ENCODE measurements at regions not wholly inside any gene's neighbourhood (a gene's known extent, or its start where the extent isn't known, plus 50 kb on each side); places are given as distances from the start of the nearest gene placed in this dataset.

DNA sequence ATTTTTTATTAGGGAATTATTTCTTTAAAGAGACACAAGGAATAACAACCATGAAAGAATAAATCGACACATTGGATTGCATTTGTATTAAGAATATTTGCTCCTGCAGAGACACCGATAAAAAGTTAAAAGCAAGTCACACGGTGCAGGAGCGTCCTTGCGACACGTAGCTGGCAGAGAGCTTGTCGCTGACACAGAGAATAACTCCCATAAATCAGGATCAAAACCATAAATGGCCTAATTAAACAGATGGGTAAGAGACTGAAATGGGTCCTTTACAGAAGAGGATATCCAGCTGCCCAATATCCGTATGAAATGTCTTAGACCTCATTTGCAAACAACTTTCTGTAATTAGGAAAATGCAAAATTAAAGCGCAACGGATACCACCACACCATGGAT is 126.1 kb upstream of the SNTG2 start:
- DNase-seq, result no peak

GRCh38 chr2:821546-821945 is 129.1 kb upstream of the SNTG2 start:
- no peak for DNase-seq

GRCh38 chr2:819601-820000 is 131.0 kb upstream of the SNTG2 start:
- no peak for DNase-seq

DNA sequence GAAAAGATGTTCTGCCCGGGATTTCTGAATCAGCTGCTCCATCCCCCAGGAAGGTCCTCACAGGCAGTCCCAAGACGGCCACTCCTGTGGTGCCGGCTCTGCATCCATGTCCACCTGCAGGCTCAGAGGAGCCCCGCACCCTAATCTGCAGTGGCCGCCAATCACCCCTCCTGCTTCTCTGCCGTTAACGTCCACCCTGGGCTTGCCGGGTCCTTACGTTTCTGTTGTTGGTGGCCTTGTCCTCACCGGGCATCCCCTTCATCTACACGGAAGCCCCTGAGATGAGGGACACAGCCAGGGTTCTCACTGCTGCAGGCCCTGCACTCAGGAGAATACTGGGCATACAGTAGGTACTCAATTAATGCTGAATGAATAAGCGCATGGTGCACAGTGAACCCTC is 131.5 kb upstream of the SNTG2 start:
- no peak for DNase-seq

DNA sequence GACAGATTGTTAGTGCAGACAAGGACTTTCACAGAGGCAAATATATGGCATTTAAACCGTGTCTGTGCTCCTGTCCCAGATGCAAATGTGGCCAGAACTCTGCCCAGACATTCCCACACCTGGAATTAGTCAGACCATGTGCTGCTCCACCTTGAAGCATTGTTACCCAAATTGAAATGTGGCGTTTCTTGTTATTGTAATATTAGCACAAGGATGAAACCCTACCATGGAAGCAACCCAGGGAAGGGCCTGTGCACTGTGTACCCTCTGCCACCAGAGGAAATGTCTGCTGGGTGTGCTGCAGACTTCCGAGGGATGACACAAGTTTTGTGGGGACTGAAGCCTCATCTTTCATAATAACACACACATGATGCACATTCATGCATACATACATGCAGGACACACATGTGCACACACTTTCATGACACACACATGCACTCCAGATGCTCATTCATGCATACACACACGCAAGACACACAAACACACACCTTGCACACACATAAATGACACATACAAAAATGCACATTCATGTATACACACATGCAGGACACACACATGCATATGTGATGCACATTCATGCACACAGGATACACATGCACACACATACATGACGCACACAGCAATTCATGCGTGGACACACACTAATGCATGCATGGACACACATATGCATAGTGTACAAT is 133.2 kb upstream of the SNTG2 start:
- no peak for DNase-seq

- no peak for DNase-seq
These were observed 134.4 kb upstream of the SNTG2 start for GRCh38 chr2:816278-816677.

DNA sequence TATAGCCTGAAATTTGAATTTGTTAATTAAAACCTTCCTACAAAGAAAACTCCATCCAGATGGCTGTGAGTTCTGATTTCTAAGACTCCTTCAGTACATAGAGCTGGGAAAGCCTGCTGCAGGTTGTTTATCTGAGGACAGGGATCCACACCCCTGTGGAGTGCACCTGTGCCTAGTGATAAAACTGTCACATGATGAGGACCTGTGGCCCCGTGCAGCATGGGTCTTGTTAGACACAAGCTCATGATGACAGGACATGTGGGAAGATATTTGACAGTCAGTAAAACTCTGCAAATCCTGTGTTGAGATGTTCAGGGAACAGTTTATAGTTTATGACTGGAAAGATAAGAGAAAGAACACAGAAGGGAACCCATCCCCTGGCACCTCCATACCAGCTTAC is 133.2 kb upstream of the TMEM18 start:
- no peak for DNase-seq

DNA sequence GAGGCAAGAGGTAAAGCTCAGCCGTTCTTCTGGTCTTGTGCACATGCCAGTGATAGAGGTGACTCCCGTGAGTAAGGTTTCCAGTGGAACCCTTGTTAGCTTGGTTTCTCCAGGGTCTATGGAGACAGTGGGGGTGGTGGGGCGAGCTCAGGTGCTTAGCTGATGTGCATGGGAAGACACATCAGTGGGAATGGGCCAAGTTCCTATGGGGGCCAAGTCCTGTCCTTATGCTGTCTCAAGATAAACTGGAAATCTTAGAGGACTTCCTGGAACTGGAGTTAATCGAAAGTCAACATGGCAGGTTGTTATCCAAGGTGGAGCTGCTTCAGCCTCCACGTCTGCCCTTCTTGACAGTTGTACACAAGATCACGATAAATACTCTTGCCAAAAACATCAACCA is 130.1 kb upstream of the TMEM18 start:
- no peak for DNase-seq

- DNase-seq, result no peak
These were observed 128.5 kb upstream of the TMEM18 start for GRCh38 chr2:805664-806063.

GRCh38 chr2:797993-798392 is 120.8 kb upstream of the TMEM18 start:
- no peak for DNase-seq

DNA sequence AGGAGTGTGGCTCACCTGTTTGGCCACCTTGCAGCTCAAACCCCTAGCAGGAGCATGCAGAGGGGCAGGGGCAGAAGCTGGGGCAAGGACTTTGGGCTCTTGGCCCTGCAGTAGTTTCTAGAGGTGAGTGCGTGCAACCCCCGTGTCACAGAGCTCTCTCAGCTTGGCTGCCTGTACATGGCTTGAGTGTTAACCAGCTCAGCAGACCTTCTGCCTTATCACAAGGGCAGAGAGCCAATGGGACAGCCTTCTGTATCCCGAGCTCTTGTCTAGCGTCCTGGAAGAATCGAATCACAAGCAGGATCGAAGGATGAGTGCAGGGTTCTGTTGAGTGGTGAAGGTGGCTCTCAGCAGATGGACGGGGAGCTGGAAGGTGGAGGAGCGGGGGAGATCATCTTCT is 120.3 kb upstream of the TMEM18 start:
- DNase-seq, result no peak

DNA sequence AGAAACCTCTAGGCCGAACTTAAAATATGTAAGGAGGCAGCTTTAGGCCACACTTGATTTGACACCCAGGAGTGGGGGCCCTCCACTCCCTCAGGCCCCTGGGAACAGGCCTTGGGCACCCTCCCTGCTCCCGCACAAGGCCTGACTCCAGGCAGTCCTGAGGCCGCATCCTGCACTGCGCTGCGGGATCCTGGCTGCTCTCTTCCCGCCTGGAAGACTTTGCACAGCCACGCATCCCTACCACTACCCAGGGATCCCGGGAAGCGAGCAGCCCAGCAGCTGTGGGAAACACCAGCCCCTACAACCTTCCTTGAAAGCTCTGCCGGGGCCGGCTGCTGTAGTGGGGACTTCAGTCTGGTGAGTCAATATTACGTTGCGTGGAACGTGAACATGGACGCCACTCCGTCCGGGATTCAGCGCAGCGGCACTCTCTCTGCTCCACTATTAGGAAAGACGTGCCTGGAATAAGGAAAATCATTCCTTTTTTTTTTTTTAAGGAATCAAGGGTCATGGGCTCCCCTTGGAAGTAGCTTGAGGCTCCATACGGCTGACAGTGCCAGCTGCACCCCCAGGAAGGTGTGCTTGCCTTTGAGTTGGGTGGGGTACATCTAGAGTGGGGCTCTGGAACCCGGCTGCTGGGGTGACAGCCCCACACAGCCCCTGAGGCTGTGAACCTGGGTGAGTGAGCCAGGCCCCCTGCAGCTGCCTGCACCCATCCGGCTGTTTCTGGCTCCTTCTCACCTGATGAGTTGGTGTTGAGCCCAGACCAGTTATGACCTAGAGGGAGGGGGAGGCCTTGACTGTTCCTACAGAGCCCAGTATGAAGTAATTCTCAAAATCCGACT is 119.2 kb upstream of the TMEM18 start:
- no peak for DNase-seq

GRCh38 chr2:795531-796041 is 118.4 kb upstream of the TMEM18 start:
- DNase-seq, result no peak

DNA sequence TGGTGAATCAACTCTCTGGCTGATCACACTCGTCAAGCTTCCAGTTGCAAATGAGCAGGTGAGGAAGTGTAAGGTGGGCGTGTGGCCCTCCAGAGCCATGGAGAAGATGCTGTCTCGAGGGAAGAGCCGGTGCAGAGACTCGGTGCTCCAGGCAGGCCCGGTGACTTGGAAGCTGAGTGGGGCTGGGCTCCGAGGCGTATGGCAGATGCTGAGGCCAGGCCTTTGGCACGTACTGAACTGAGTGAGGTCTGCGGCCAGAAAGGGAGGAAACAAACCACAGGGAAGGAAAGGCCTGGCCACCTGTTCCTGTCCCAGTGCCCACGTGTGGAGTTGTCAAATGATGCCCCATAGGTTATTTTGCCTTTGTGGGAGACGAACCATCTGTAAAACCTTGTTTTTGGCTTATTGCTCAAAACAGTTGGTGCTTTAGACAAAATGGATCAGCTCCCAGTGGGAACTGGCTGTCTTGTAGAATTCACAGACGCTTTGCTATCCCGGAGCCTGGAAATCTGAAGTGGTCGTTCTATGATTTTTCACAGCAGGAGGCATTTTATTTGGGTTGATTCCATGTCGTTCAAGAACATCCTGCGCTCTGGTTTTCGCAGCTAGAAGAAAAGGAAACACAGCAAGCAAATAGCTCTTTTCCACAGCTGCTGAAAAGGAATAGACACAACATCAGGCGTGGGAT is 117.5 kb upstream of the TMEM18 start:
- DNase-seq, result no peak

DNA sequence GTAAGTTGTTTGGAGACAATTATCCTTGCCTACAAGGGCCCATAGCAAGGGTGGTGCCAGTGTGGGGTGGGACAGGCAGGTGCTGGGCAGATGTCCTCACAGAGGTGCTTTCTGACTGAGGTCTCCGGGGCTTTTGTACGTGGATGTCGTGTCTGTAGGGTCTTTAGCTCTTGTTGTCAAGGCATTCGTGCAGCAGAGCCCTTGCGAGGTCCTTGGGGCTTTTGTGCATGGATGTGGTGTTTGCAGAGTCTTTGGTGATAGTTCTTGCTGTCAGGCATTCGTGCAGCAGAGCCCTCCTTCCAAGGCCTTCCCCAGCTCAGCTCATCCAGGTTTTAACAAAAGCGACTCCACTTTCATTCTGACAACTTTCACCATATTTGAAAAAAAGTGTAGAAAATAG is 116.0 kb upstream of the TMEM18 start:
- no peak for DNase-seq

DNA sequence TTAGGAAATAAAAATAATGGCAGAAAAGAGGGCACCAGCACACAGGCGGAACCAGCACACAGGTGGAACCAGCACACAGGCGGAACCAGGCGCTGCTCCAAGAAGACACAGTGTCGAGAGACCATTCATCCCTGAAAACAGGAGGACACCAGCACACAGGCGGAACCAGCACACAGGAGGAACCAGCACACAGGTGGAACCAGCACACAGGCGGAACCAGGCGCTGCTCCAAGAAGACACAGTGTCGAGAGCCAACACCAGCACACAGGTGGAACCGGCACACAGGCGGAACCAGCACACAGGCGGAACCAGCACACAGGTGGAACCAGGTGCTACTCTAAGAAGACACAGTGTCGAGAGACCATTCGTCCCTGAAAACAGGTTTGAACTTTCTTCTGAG is 115.5 kb upstream of the TMEM18 start:
- DNase-seq, result no peak

GRCh38 chr2:790634-791245 is 113.5 kb upstream of the TMEM18 start:
- DNase-seq, result no peak

- no peak for DNase-seq
These were observed 112.9 kb upstream of the TMEM18 start for GRCh38 chr2:790081-790480.

DNA sequence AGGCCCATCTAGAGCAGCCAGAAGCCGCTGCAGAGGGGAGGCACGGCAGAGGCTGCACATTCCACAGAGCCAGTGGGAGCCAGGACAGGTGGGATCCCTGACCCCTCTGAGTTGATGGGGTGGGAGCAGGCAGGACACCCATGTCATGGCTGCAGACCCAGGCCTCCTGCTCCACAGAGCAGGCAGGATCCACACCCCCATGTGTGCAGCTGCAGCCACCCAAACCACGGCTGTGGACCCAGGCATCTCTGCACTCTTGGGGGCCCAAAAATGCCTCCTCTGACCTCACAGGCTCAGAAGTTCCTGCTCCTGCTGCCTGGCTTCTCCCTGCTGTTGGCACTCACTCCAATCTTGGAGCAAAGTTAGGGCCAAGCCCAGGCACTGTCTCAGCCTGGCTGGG is 112.3 kb upstream of the TMEM18 start:
- no peak for DNase-seq

DNA sequence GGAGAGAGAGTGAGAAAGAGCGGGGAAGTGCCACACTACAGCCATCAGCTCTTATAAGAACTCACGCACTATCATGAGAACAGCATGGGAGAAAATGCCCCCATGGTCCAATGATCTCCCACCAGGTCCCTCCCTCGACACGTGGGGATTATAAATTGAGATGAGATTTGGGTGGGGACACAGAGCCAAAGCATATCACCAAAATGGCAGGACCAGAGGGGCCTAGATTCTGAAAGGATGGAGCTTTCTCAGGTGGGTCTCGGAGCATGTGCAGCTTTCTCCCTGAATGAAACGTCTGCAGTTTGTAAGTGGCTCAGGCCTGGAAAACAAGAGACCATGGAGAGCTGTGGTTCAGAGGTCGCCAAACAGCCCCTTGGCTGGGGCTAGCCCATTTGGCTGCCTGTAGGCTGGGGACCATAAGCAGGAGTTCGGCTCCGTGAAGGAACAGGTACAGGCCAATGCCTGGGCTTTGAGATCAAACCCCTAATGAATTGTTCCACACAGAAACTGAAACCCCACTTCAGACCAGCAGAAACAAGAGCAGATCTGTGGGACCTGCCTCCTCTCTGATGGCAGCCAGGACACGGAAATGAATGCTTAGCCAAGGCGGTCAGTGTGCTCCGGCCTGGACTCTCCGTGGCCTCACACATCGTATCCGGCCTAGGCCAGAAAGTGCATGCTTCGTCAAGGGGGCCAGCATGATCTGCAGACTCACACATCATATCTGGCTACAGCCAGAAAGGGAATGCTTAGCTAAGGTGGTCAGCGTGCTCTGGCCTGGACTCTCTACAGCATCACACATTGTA is 111.2 kb upstream of the TMEM18 start:
- DNase-seq, result no peak

DNA sequence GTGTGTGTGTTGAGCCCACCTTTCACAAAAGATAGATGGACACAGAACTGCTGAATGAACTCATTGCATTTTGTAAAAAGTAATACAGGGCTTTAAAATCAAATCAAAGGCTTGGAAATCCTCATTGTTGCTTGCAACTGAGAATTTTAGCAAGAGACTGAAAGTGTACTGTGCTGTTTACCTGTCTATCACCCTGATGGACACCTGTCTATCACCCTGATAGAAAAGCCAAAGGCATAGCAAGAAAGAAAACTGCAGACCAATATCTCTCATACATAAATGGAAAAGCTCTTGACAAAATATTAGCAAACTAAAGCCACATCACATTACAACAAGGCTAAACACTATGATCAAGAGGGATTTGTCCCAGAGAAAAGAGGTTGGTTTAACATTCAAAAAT is 107.5 kb upstream of the TMEM18 start:
- no peak for DNase-seq

DNA sequence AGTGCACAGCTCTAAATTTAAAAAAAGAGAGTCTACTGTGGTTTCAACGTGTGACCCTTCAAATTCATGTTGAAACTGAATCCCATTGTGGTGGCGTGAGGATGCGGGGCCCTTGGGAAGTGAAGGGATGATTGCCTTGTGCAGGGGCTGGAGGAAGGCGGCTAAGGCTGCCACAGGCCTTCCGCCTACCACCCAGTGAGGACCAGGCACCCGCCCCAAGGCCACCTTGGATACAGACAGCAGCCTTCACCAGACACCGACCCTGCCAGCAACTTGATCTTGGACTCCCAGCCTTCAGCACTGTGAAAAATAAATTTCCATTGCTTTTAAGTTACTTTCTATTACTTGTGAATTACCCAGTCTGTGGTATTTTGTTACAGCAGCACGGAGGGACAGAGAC is 103.4 kb upstream of the TMEM18 start:
- DNase-seq, result no peak

- no peak for DNase-seq
These were observed 102.8 kb upstream of the TMEM18 start for GRCh38 chr2:780002-780401.

Data from activated effector memory CD4-positive, alpha-beta T cell treated with Interleukin-2 at 50 U/mL for 16 hours (primary cell).